GM12873 (cell line): ENCODE measurements at regions not wholly inside any gene's neighbourhood (a gene's known extent, or its start where the extent isn't known, plus 50 kb on each side); places are given as distances from the start of the nearest gene placed in this dataset.

Experiments used
- CTCF ChIP-seq: IDR thresholded peaks from 2 replicates; pipeline ENCODE4 v1.5.1; 2012; ENCODE audit warnings: low read depth, mild to moderate bottlenecking, moderate library complexity, low read length, control low read depth; ENCODE audit not compliant: insufficient read depth; ENCODE audit errors: missing control alignments

- TF ChIP-seq CTCF, result no peak
These were observed 883.0 kb downstream of the TBC1D22A start for GRCh38 chr22:47645450-47645914.

GRCh38 chr22:47634347-47634746 is 871.9 kb downstream of the TBC1D22A start:
- TF ChIP-seq CTCF, result no peak

- TF ChIP-seq CTCF, result no peak
These were observed 870.7 kb downstream of the TBC1D22A start for GRCh38 chr22:47633111-47633510.

GRCh38 chr22:47632701-47633100 is 870.3 kb downstream of the TBC1D22A start:
- no peak for TF ChIP-seq CTCF

- TF ChIP-seq CTCF, result no peak
These were observed 869.2 kb downstream of the TBC1D22A start for GRCh38 chr22:47631571-47632102.

GRCh38 chr22:47630741-47631534 is 868.5 kb downstream of the TBC1D22A start:
- no peak for TF ChIP-seq CTCF

- no peak for TF ChIP-seq CTCF
These were observed 867.6 kb downstream of the TBC1D22A start for GRCh38 chr22:47629791-47630655.
